ENCODE measurements at regions not wholly inside any gene's neighbourhood (a gene's known extent, or its start where the extent isn't known, plus 50 kb on each side); places are given as distances from the start of the nearest gene placed in this dataset.

GRCh38 chr16:8483396-8483795, 106.9 kb downstream of the TMEM114 start:
- no peak for TF ChIP-seq EZH2 (IDR thresholded peaks at IDR 0.05)
- TF ChIP-seq CTCF (IDR thresholded peaks at IDR 0.05), result no peak
- TF ChIP-seq EZH2phosphoT487 (IDR thresholded peaks at IDR 0.05), result no peak

Data from neural progenitor cell (in vitro differentiated cells).